ENCODE measurements at regions not wholly inside any gene's neighbourhood (a gene's known extent, or its start where the extent isn't known, plus 50 kb on each side); places are given as distances from the start of the nearest gene placed in this dataset.
"Not testable (repeated sequence)": the region's sequence is repeated elsewhere in the genome, so short reads cannot be mapped to it uniquely, and the experiment has no call there.

DNA sequence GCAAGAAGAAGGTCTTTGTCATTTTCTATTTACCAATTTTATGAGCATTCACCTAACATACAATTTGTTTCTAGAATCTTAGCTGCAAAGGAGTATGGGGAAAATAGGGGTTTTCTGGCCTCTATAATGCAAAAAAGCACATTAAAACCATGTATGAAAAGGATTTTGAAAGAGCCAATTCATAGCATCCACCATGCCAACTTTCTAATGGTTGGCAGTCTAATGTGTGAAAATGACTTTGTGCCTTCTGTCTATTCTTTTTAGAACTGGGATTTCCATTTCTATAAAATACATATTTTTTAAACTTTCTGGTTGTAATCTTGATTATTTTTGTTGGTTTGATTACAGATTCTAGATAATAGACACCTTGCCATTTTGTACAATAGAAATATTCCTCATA lies 333.7 kb upstream of the CNTN6 start:
- SMC1A ChIA-PET (ENCODE audit: uncharacterized antibody, unreplicated experiment), result no interaction called here
- TF ChIP-seq ZBTB33 (IDR thresholded peaks at IDR 0.05), result no peak
- TF ChIP-seq RB1 (IDR thresholded peaks at IDR 0.05; ENCODE audit: borderline replicate concordance), result no peak
- TF ChIP-seq NR2C1 (IDR thresholded peaks at IDR 0.05), result no peak
- TF ChIP-seq NR2C2 (IDR thresholded peaks at IDR 0.05; ENCODE audit: borderline replicate concordance, control insufficient read depth, insufficient read length, low read depth), result no peak
- TF ChIP-seq BRCA1 (IDR thresholded peaks at IDR 0.05; ENCODE audit: low read depth, low read length), result no peak
- no peak for TF ChIP-seq SREBF2 (IDR thresholded peaks at IDR 0.05; ENCODE audit: low read length)
- TF ChIP-seq, protein P1, sequence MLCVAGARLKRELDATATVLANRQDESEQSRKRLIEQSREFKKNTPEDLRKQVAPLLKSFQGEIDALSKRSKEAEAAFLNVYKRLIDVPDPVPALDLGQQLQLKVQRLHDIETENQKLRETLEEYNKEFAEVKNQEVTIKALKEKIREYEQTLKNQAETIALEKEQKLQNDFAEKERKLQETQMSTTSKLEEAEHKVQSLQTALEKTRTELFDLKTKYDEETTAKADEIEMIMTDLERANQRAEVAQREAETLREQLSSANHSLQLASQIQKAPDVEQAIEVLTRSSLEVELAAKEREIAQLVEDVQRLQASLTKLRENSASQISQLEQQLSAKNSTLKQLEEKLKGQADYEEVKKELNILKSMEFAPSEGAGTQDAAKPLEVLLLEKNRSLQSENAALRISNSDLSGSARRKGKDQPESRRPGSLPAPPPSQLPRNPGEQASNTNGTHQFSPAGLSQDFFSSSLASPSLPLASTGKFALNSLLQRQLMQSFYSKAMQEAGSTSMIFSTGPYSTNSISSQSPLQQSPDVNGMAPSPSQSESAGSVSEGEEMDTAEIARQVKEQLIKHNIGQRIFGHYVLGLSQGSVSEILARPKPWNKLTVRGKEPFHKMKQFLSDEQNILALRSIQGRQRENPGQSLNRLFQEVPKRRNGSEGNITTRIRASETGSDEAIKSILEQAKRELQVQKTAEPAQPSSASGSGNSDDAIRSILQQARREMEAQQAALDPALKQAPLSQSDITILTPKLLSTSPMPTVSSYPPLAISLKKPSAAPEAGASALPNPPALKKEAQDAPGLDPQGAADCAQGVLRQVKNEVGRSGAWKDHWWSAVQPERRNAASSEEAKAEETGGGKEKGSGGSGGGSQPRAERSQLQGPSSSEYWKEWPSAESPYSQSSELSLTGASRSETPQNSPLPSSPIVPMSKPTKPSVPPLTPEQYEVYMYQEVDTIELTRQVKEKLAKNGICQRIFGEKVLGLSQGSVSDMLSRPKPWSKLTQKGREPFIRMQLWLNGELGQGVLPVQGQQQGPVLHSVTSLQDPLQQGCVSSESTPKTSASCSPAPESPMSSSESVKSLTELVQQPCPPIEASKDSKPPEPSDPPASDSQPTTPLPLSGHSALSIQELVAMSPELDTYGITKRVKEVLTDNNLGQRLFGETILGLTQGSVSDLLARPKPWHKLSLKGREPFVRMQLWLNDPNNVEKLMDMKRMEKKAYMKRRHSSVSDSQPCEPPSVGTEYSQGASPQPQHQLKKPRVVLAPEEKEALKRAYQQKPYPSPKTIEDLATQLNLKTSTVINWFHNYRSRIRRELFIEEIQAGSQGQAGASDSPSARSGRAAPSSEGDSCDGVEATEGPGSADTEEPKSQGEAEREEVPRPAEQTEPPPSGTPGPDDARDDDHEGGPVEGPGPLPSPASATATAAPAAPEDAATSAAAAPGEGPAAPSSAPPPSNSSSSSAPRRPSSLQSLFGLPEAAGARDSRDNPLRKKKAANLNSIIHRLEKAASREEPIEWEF (IDR thresholded peaks at IDR 0.05; ENCODE audit: insufficient replicate concordance, low read depth, low read length), result no peak
- no peak for TF ChIP-seq BHLHE40 (IDR thresholded peaks at IDR 0.05; ENCODE audit: borderline replicate concordance in 1 of 2, low read depth in 2 of 2, low read length in 1 of 2)
- no peak for TF ChIP-seq ZBED1 (IDR thresholded peaks at IDR 0.05; ENCODE audit: borderline replicate concordance)
- TF ChIP-seq, protein P2, sequence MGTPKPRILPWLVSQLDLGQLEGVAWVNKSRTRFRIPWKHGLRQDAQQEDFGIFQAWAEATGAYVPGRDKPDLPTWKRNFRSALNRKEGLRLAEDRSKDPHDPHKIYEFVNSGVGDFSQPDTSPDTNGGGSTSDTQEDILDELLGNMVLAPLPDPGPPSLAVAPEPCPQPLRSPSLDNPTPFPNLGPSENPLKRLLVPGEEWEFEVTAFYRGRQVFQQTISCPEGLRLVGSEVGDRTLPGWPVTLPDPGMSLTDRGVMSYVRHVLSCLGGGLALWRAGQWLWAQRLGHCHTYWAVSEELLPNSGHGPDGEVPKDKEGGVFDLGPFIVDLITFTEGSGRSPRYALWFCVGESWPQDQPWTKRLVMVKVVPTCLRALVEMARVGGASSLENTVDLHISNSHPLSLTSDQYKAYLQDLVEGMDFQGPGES (IDR thresholded peaks at IDR 0.05), result no peak
- H3K4me3 ChIP-seq, result no peak overlapping the region
- no TSS peak for BruUV-seq (replicated peaks)
- DNase-seq (ENCODE audit: low read depth, low spot score), result no peak
- no peak overlapping the region for H3K4me2 ChIP-seq (ENCODE audit: control insufficient read depth, insufficient read depth)
- RAD21 ChIA-PET (ENCODE audit: unreplicated experiment), result no interaction called here
- no peak overlapping the region for H2AFZ ChIP-seq (ENCODE audit: control insufficient read depth, low read depth, low read length)
- H3K9ac ChIP-seq (ENCODE audit: control insufficient read depth, insufficient read depth, low read length), result no peak overlapping the region
- no peaks in the 10 kb centered on the region for H4K20me1 ChIP-seq (ENCODE audit: control insufficient read depth, insufficient read depth)
- H3K4me1 ChIP-seq (ENCODE audit: control insufficient read depth, insufficient read depth, low read length), result no peaks in the 10 kb centered on the region
- ATAC-seq, result no peak
- intact Hi-C loops (cut with micrococcal nuclease; ENCODE audit: unreplicated experiment) (no loop called here), in situ Hi-C loops (cut with MboI) (no loop called here)
- no peaks in the 10 kb centered on the region for H3K36me3 ChIP-seq (ENCODE audit: control insufficient read depth in 2 of 2, insufficient read depth in 2 of 2, low read length in 1 of 2)
- no peaks in the 10 kb centered on the region for H3K79me2 ChIP-seq (ENCODE audit: control insufficient read depth, insufficient read depth, low read length)
- H3K9me3 ChIP-seq (replicated peaks; ENCODE audit: control insufficient read depth, insufficient read depth, low read length), result no peaks in the 10 kb centered on the region
- no peak for FAIRE-seq
- CTCF ChIA-PET, result no interaction called here
- no peaks in the 10 kb centered on the region for H3K27me3 ChIP-seq (replicated peaks in 1 of 2; ENCODE audit: control insufficient read depth in 2 of 2, insufficient read depth in 2 of 2, low read length in 1 of 2)
- H3K27ac ChIP-seq (ENCODE audit: control insufficient read depth, insufficient read depth), result no peak overlapping the region
- POLR2A ChIA-PET, result no interaction called here

DNA sequence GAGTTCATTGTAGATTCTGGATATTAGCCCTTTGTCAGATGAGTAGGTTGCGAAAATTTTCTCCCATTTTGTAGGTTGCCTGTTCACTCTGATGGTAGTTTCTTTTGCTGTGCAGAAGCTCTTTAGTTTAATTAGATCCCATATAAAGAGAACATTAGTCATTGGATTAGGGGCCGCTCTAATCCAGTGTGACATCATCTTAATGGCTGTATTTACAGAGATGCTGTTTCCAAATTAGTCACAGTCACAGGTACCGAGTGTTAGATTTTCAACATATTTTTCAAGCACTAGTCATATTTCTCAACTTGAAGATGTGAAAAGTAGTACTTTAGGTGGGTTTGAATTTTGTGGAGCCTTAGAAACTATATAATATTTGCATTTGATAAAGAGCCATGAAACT lies 319.4 kb upstream of the CNTN6 start:
- H4K20me1 ChIP-seq (ENCODE audit: control insufficient read depth, insufficient read depth); DNase-seq (ENCODE audit: low read depth, low spot score); in situ Hi-C loops (cut with MboI); H3K4me3 ChIP-seq; BruUV-seq (replicated peaks); intact Hi-C loops (cut with micrococcal nuclease; ENCODE audit: unreplicated experiment); ATAC-seq; H3K27ac ChIP-seq (ENCODE audit: control insufficient read depth, insufficient read depth); H3K27me3 ChIP-seq (replicated peaks in 1 of 2; ENCODE audit: control insufficient read depth in 2 of 2, insufficient read depth in 2 of 2, low read length in 1 of 2); H3K4me2 ChIP-seq (ENCODE audit: control insufficient read depth, insufficient read depth); H3K9me3 ChIP-seq (replicated peaks; ENCODE audit: control insufficient read depth, insufficient read depth, low read length); RAD21 ChIA-PET (ENCODE audit: unreplicated experiment); H3K36me3 ChIP-seq (ENCODE audit: control insufficient read depth in 2 of 2, insufficient read depth in 2 of 2, low read length in 1 of 2); FAIRE-seq; POLR2A ChIA-PET; H3K4me1 ChIP-seq (ENCODE audit: control insufficient read depth, insufficient read depth, low read length); H3K9ac ChIP-seq (ENCODE audit: control insufficient read depth, insufficient read depth, low read length); H3K79me2 ChIP-seq (ENCODE audit: control insufficient read depth, insufficient read depth, low read length); CTCF ChIA-PET; H2AFZ ChIP-seq (ENCODE audit: control insufficient read depth, low read depth, low read length); SMC1A ChIA-PET (ENCODE audit: uncharacterized antibody, unreplicated experiment): not testable (repeated sequence)
- 30% methylated on average over 3 of the region's 3 CpGs for WGBS (ENCODE audit: insufficient coverage, insufficient replicate concordance, low lambda C conversion rate, missing lambda C conversion rate)

Data from GM12878 (cell line).